Activated CD4-positive, alpha-beta memory T cell treated with anti-CD3 and anti-CD28 coated beads, Interleukin-2, amount 10 ng/mL, durations not matched to agents 7 days and 5 days (primary cell): ENCODE measurements at regions not wholly inside any gene's neighbourhood (a gene's known extent, or its start where the extent isn't known, plus 50 kb on each side); places are given as distances from the start of the nearest gene placed in this dataset.

Experiments
- CTCF ChIA-PET: fragments of 350-600 bp; sonication (Branson Sonifier 250); formaldehyde crosslinking; loops from one replicate; lab custom pipeline; 2021; ENCODE audit warnings: antibody characterized with exemption, inconsistent platforms; lab: Charles Lee
- POLR2A ChIA-PET: fragments of 350-600 bp; sonication (Branson Sonifier 250); formaldehyde crosslinking; loops from one replicate; lab custom pipeline; 2021; ENCODE audit warnings: antibody characterized with exemption; lab: Charles Lee
- DNase-seq: peaks from one replicate; pipeline ENCODE4 v3.0.0-alpha.2; 2020
- H3K27ac Mint-ChIP-seq: one replicate; pipeline ENCODE4 v1.8.0; 2021; ENCODE audit warnings: mild to moderate bottlenecking, mixed read lengths
- H3K27me3 Mint-ChIP-seq: one replicate; pipeline ENCODE4 v1.8.0; 2021; ENCODE audit warnings: mixed read lengths
- H3K36me3 Mint-ChIP-seq: one replicate; pipeline ENCODE4 v1.8.0; 2021; ENCODE audit warnings: low read depth, mixed read lengths
- H3K4me1 Mint-ChIP-seq: one replicate; pipeline ENCODE4 v1.8.0; 2021; ENCODE audit warnings: mixed read lengths
- H3K4me3 Mint-ChIP-seq: one replicate; pipeline ENCODE4 v1.8.0; 2021; ENCODE audit warnings: mild to moderate bottlenecking, mixed read lengths
- H3K9me3 Mint-ChIP-seq: one replicate; pipeline ENCODE4 v1.8.0; 2021; ENCODE audit warnings: mixed read lengths

GRCh38 chr5:38167562-38167996 lies 90.8 kb upstream of the EGFLAM start:
- Mint-ChIP-seq H3K4me1 (no peaks in the 10 kb centered on the region), H3K36me3 (no peaks in the 10 kb centered on the region), H3K9me3 (no peaks in the 10 kb centered on the region), H3K27me3 (no peaks in the 10 kb centered on the region), H3K27ac (no peak overlapping the region), H3K4me3 (no peak overlapping the region)
- POLR2A ChIA-PET: no interaction called here
- CTCF ChIA-PET: no interaction called here
- no peak for DNase-seq

- ChIA-PET POLR2A (no interaction called here), CTCF (no interaction called here)
- no peak overlapping the region for H3K27ac Mint-ChIP-seq
- no peaks in the 10 kb centered on the region for H3K36me3 Mint-ChIP-seq
- H3K27me3 Mint-ChIP-seq: no peaks in the 10 kb centered on the region
- DNase-seq: no peak
- no peak overlapping the region for H3K4me3 Mint-ChIP-seq
- no peaks in the 10 kb centered on the region for H3K9me3 Mint-ChIP-seq
- H3K4me1 Mint-ChIP-seq: no peaks in the 10 kb centered on the region
Observed at GRCh38 chr5:38166832-38167231, 91.5 kb upstream of the EGFLAM start.

- no peaks in the 10 kb centered on the region for H3K4me1 Mint-ChIP-seq
- DNase-seq: no peak
- POLR2A ChIA-PET: no interaction called here
- H3K27ac Mint-ChIP-seq: no peak overlapping the region
- no peaks in the 10 kb centered on the region for H3K9me3 Mint-ChIP-seq
- CTCF ChIA-PET: no interaction called here
- H3K4me3 Mint-ChIP-seq: no peak overlapping the region
- no peaks in the 10 kb centered on the region for H3K36me3 Mint-ChIP-seq
- no peaks in the 10 kb centered on the region for H3K27me3 Mint-ChIP-seq
Observed at GRCh38 chr5:38165435-38165834, 92.9 kb upstream of the EGFLAM start.

- Mint-ChIP-seq H3K27me3 (no peaks in the 10 kb centered on the region), H3K4me1 (no peaks in the 10 kb centered on the region), H3K4me3 (no peak overlapping the region), H3K9me3 (no peaks in the 10 kb centered on the region), H3K36me3 (no peaks in the 10 kb centered on the region), H3K27ac (no peak overlapping the region)
- ChIA-PET POLR2A (no interaction called here), CTCF (no interaction called here)
- no peak for DNase-seq
Observed at GRCh38 chr5:38164776-38165399, 93.5 kb upstream of the EGFLAM start.

GRCh38 chr5:38163636-38164237 lies 94.6 kb upstream of the EGFLAM start:
- Mint-ChIP-seq H3K4me1 (no peaks in the 10 kb centered on the region), H3K9me3 (no peaks in the 10 kb centered on the region), H3K27me3 (no peaks in the 10 kb centered on the region), H3K4me3 (no peak overlapping the region), H3K36me3 (no peaks in the 10 kb centered on the region), H3K27ac (no peak overlapping the region)
- DNase-seq: no peak
- CTCF ChIA-PET: no interaction called here
- POLR2A ChIA-PET: no interaction called here

GRCh38 chr5:38162625-38163024 lies 95.7 kb upstream of the EGFLAM start:
- CTCF ChIA-PET: interaction anchor here (1.3 kb wide), 1 partner anchor 30 kb away, joined by 4 read pairs; no protein-coding TSS in a partner anchor
- POLR2A ChIA-PET: no interaction called here
- Mint-ChIP-seq H3K9me3 (no peaks in the 10 kb centered on the region), H3K36me3 (no peaks in the 10 kb centered on the region), H3K27ac (no peak overlapping the region), H3K4me1 (no peaks in the 10 kb centered on the region), H3K27me3 (peaks cover 3% of the 10 kb centered on the region), H3K4me3 (no peak overlapping the region)
- no peak for DNase-seq

GRCh38 chr5:38157024-38157423 lies 101.3 kb upstream of the EGFLAM start:
- Mint-ChIP-seq H3K27ac (no peak overlapping the region), H3K36me3 (no peaks in the 10 kb centered on the region), H3K4me1 (no peaks in the 10 kb centered on the region), H3K4me3 (no peak overlapping the region), H3K27me3 (peaks cover 7% of the 10 kb centered on the region), H3K9me3 (no peaks in the 10 kb centered on the region)
- CTCF ChIA-PET: no interaction called here
- POLR2A ChIA-PET: no interaction called here
- no peak for DNase-seq

GRCh38 chr5:38154615-38155204 lies 103.6 kb upstream of the EGFLAM start:
- CTCF ChIA-PET: no interaction called here
- POLR2A ChIA-PET: no interaction called here
- Mint-ChIP-seq H3K27me3 (peaks cover 7% of the 10 kb centered on the region), H3K4me1 (no peaks in the 10 kb centered on the region), H3K36me3 (no peaks in the 10 kb centered on the region), H3K4me3 (no peak overlapping the region), H3K27ac (no peak overlapping the region), H3K9me3 (no peaks in the 10 kb centered on the region)
- DNase-seq: no peak

GRCh38 chr5:38151878-38152277 lies 106.5 kb upstream of the EGFLAM start:
- no peaks in the 10 kb centered on the region for H3K4me1 Mint-ChIP-seq
- ChIA-PET POLR2A (no interaction called here), CTCF (no interaction called here)
- no peak overlapping the region for H3K27ac Mint-ChIP-seq
- DNase-seq: no peak
- H3K9me3 Mint-ChIP-seq: no peaks in the 10 kb centered on the region
- no peaks in the 10 kb centered on the region for H3K36me3 Mint-ChIP-seq
- peaks cover 4% of the 10 kb centered on the region for H3K27me3 Mint-ChIP-seq
- H3K4me3 Mint-ChIP-seq: no peak overlapping the region

GRCh38 chr5:38149815-38150195 lies 108.6 kb upstream of the EGFLAM start:
- Mint-ChIP-seq H3K27ac (no peak overlapping the region), H3K9me3 (no peaks in the 10 kb centered on the region), H3K4me1 (no peaks in the 10 kb centered on the region), H3K36me3 (no peaks in the 10 kb centered on the region), H3K4me3 (no peak overlapping the region), H3K27me3 (peaks cover 3% of the 10 kb centered on the region)
- POLR2A ChIA-PET: no interaction called here
- DNase-seq: no peak
- CTCF ChIA-PET: no interaction called here

GRCh38 chr5:38148021-38148625 lies 110.2 kb upstream of the EGFLAM start:
- ChIA-PET POLR2A (no interaction called here), CTCF (interaction anchor here (0.7 kb wide), 1 partner anchor 9 kb away, joined by 3 read pairs; no protein-coding TSS in a partner anchor)
- no peaks in the 10 kb centered on the region for H3K36me3 Mint-ChIP-seq
- no peak overlapping the region for H3K4me3 Mint-ChIP-seq
- H3K4me1 Mint-ChIP-seq: no peaks in the 10 kb centered on the region
- DNase-seq: no peak
- H3K27me3 Mint-ChIP-seq: no peaks in the 10 kb centered on the region
- H3K27ac Mint-ChIP-seq: no peak overlapping the region
- H3K9me3 Mint-ChIP-seq: no peaks in the 10 kb centered on the region

- POLR2A ChIA-PET: no interaction called here
- no peak for DNase-seq
Observed at GRCh38 chr5:38143384-38143783, 115.0 kb upstream of the EGFLAM start.

GRCh38 chr5:38141665-38142064 lies 116.7 kb upstream of the EGFLAM start:
- Mint-ChIP-seq H3K27ac (no peak overlapping the region), H3K9me3 (no peaks in the 10 kb centered on the region), H3K36me3 (no peaks in the 10 kb centered on the region), H3K27me3 (no peaks in the 10 kb centered on the region), H3K4me3 (no peak overlapping the region), H3K4me1 (no peaks in the 10 kb centered on the region)
- no peak for DNase-seq
- ChIA-PET POLR2A (no interaction called here), CTCF (no interaction called here)

More at GRCh38 chr5:38143384-38143783, 115.0 kb upstream of the EGFLAM start:
- H3K4me1 Mint-ChIP-seq: no peaks in the 10 kb centered on the region
- no peaks in the 10 kb centered on the region for H3K27me3 Mint-ChIP-seq
- H3K4me3 Mint-ChIP-seq: no peak overlapping the region
- H3K36me3 Mint-ChIP-seq: no peaks in the 10 kb centered on the region
- CTCF ChIA-PET: interaction anchor here (0.6 to 0.7 kb wide), 2 partner anchors 10 to 264 kb away, joined by 3 read pairs; no protein-coding TSS in a partner anchor
- no peaks in the 10 kb centered on the region for H3K9me3 Mint-ChIP-seq
- no peak overlapping the region for H3K27ac Mint-ChIP-seq
